Esophagus muscularis mucosa (tissue), 4 donors: ENCODE measurements at regions not wholly inside any gene's neighbourhood (a gene's known extent, or its start where the extent isn't known, plus 50 kb on each side); places are given as distances from the start of the nearest gene placed in this dataset.

Experiments
- DNase-seq: peaks from one replicate; pipeline ENCODE4 v3.0.0-alpha.2; 2017; ENCODE audit errors: extremely low spot score
- H3K27ac ChIP-seq, 4 donors: fragments of 200-600 bp; sonication (generic); replicated peaks in 1 of 4; 1 replicate in 3 of 4; 2 replicates in 1 of 4; pipeline ENCODE4 v1.5.1; 2016 to 2019; ENCODE audit warnings: mild to moderate bottlenecking in 1 of 4
- H3K27me3 ChIP-seq, 4 donors: fragments of 200-600 bp; sonication (generic); one replicate each; pipeline versions ENCODE4 v1.5.1 to v1.6.0; 2016 to 2019
- H3K36me3 ChIP-seq, 4 donors: fragments of 200-600 bp; sonication (generic); one replicate each; pipeline ENCODE4 v1.5.1; 2016 to 2019
- H3K4me1 ChIP-seq, 4 donors: fragments of 200-600 bp; sonication (generic); one replicate each; pipeline ENCODE4 v1.5.1; 2016 to 2019
- H3K4me3 ChIP-seq, 4 donors: fragments of 200-600 bp; sonication (generic); 1 replicate in 2 of 4; 2 replicates in 2 of 4; pipeline ENCODE4 v1.5.1; 2016 to 2019; ENCODE audit warnings: mild to moderate bottlenecking in 4 of 4, moderate library complexity in 1 of 4
- H3K9me3 ChIP-seq, 4 donors: fragments of 200-600 bp; sonication (generic); 1 replicate in 3 of 4; 2 replicates in 1 of 4; pipeline ENCODE4 v1.5.1; 2016 to 2019
- CTCF ChIP-seq, 3 experiments: fragments of 200-600 bp in 2 of 3; fragments of 450-650 bp in 1 of 3; sonication (generic) in 2 of 3; IDR thresholded peaks; one replicate each; pipeline ENCODE4 v1.5.1; 2017 to 2019; ENCODE audit warnings: antibody characterized with exemption in 3 of 3, mild to moderate bottlenecking in 2 of 3, moderate library complexity in 1 of 3
- EP300 ChIP-seq: sonication (generic); formaldehyde crosslinking; IDR thresholded peaks from one replicate; pipeline ENCODE4 v1.6.1; 2017; ENCODE audit warnings: antibody characterized with exemption
- POLR2A ChIP-seq: fragments of 450-650 bp; IDR thresholded peaks from one replicate; pipeline ENCODE4 v1.6.1; 2017; ENCODE audit warnings: antibody characterized with exemption, moderate library complexity, mild to moderate bottlenecking, low read depth
- POLR2AphosphoS5 ChIP-seq, 2 donors: sonication (generic); formaldehyde crosslinking; IDR thresholded peaks; one replicate each; pipeline ENCODE4 v1.6.1; 2017; ENCODE audit warnings: antibody characterized with exemption in 2 of 2
- WGBS: methylation state at CpG from one replicate; pipeline ENCODE4 v1.1.5; 2018; 5-methylcytosine and 5-hydroxymethylcytosine counted together
- intact Hi-C: fragments of 100-400 bp; cut with DNase I; formaldehyde crosslinking; loops from one replicate; pipeline ENCODE4 v1.15.1; 2023

DNA sequence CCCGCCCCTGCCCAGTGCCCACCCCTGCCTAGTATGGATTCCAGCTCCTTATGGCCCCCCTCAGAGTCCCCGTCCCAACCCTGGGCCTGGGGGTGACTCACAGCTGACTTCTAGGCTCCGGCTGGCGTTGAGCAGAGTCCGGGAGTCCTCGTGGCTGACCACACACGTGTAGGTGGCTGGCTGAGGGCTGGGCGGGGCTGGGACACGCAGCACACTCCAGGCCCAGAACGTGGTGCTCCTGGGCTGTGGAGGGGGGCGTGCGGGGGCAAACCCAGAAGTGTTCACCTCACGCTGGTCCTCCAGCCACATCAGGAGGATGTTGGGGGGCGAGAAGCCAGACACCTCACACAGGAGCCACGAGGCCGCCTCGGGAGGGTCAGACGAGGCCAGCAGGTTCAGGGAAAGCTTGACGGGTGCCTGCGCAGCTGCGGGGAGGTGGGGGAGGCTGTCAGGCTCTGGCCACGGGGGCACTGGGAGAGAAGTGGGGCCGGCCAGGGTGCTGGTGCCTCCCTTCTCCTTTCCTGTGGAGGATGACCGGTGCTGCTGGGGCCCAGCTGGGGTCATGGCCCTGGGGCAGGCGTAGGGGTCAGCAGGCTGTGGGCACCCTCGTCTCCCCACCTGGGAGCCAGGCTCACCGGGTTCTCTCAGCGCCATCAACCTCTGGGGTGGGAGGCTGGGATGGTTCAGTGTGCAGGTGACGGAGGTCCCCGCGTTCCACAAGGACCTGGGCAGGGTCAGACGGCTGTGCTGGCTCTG, 314.1 kb downstream of the TMEM121 start:
- H3K27me3 ChIP-seq = peaks cover 0 to 14% (median 0%) of the 10 kb centered on the region in 4 donors
- no peaks in the 10 kb centered on the region for H3K9me3 ChIP-seq
- H3K36me3 ChIP-seq = no peaks in the 10 kb centered on the region
- TF ChIP-seq POLR2AphosphoS5 (IDR thresholded peaks at IDR 0.05) = no peak
- TF ChIP-seq POLR2A = no peak
- DNase-seq = no peak
- H3K27ac ChIP-seq = no peak overlapping the region
- H3K4me3 ChIP-seq = no peak overlapping the region
- no peaks in the 10 kb centered on the region for H3K4me1 ChIP-seq
- intact Hi-C loops = no loop called here
- WGBS = 83% methylated on average over 25 of the region's 32 CpGs

- intact Hi-C loops = no loop called here
- 95% methylated on average over 6 of the region's 29 CpGs for WGBS
- Histone ChIP-seq H3K27me3 (peaks cover 0 to 18% (median 0%) of the 10 kb centered on the region in 4 donors), H3K9me3 (no peaks in the 10 kb centered on the region), H3K4me1 (no peaks in the 10 kb centered on the region), H3K4me3 (no peak overlapping the region), H3K27ac (no peak overlapping the region), H3K36me3 (no peaks in the 10 kb centered on the region)
- no peak for DNase-seq
- no peak for TF ChIP-seq CTCF (IDR thresholded peaks at IDR 0.05)
- no peak for TF ChIP-seq POLR2A
- no peak for TF ChIP-seq EP300
- TF ChIP-seq POLR2AphosphoS5 (IDR thresholded peaks at IDR 0.05) = no peak
Observed at GRCh38 chr14:105841022-105842009, 314.9 kb downstream of the TMEM121 start.

- DNase-seq = no peak
- intact Hi-C loops = no loop called here
- Histone ChIP-seq H3K36me3 (no peaks in the 10 kb centered on the region), H3K27me3 (peaks cover 0 to 18% (median 0%) of the 10 kb centered on the region in 4 donors), H3K4me1 (no peaks in the 10 kb centered on the region), H3K9me3 (peaks cover 0 to 4% (median 0%) of the 10 kb centered on the region in 4 donors), H3K27ac (no peak overlapping the region), H3K4me3 (no peak overlapping the region)
- WGBS = 85% methylated on average over 4 of the region's 4 CpGs
- TF ChIP-seq POLR2A (no peak), EP300 (no peak), POLR2AphosphoS5 (IDR thresholded peaks at IDR 0.05) (no peak), CTCF (IDR thresholded peaks at IDR 0.05) (no peak)
Observed at GRCh38 chr14:105842105-105842504, 315.7 kb downstream of the TMEM121 start.

DNA sequence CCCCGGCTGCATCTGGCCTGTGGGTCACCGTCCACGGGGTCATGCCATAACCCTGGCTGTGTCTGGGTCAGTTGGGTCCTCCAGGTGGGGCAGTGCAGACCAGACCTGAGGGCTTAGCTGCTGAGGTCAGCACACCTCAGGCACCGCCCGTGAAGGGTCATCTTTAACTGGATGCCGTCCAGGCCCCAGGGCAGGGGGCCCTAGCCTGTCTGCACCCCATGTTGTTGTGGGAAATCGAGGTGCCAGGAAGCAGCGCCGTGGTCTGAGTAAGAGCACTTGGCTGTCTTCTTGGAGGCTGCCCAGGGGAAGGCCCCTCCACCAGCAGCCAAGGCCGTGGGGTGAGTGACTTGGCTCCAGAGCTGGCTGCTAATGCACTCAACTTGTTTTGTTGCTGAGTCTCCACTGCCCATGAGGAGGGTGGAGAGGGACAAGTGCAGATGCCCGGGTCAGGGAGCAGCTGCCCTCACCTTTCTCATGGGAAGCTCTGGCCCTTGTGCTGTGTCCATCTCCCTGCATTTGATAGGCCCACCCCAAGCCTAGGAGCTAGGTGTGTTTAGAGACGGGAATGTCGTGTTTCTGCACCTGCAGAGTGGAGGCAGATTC, 317.2 kb downstream of the TMEM121 start:
- peaks cover 0 to 13% (median 0%) of the 10 kb centered on the region in 4 donors for H3K9me3 ChIP-seq
- no peaks in the 10 kb centered on the region for H3K4me1 ChIP-seq
- WGBS = 77% methylated on average over 12 of the region's 13 CpGs
- no peaks in the 10 kb centered on the region for H3K36me3 ChIP-seq
- TF ChIP-seq POLR2A = no peak
- no peak for TF ChIP-seq CTCF (IDR thresholded peaks at IDR 0.05)
- no peak for TF ChIP-seq POLR2AphosphoS5 (IDR thresholded peaks at IDR 0.05)
- no peak for TF ChIP-seq EP300
- H3K27ac ChIP-seq = no peak overlapping the region
- peaks cover 0 to 18% (median 0%) of the 10 kb centered on the region in 4 donors for H3K27me3 ChIP-seq
- H3K4me3 ChIP-seq = no peak overlapping the region
- intact Hi-C loops = no loop called here
- DNase-seq = no peak
